ENCODE measurements at regions not wholly inside any gene's neighbourhood (a gene's known extent, or its start where the extent isn't known, plus 50 kb on each side); places are given as distances from the start of the nearest gene placed in this dataset.

DNA sequence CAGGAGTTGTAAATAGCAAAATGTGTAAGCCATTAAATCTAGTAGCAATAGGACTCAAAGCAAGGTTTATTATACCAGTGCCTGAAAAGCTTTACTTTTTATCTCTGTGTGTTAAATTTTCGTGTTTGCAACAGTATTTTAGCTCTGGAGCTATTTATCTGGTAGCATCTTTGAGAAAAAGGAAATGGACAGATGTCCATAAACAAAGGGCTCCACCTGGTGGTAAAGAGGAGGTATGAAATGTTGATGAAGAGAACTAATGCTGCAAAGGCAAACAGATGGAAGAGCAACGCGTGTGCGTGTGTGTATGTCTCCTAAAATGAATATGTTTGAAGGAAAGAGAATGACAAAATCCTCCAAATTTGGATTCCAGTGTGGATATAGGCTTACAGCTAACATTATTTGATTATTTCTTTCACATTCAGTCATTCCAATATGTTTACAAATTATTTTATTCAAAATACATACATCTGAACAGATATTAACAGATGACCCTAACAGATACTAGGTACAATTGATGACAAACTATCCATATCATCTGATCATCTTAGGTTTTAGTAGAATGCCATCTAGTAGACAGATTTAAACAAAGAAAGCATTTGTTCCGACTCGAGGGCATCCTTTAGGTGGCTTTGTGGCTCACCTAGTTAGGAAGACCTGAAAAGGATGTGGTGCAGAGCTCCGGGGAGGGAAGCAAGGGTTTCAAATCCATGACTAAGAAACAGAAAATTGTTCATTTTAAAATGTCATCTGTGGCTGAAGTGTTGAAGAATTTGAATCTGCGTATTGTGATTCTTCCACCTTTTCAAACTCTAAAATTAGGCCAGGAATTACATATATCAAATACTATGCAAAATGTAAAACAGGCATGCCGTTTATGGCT lies 383.3 kb downstream of the MTX2 start:
- ChIA-PET POLR2A (interaction anchor here (0.6 to 1.3 kb wide), 2 partner anchors 512 to 525 kb away, joined by 4 to 9 read pairs; no protein-coding TSS in a partner anchor), CTCF (interaction anchor here (0.5 to 7.8 kb wide), 59 partner anchors 8 to 1466 kb away, joined by 3 to 196 read pairs (median 4); partner anchors contain the start of genes HOXD10, HOXD4 and HOXD8)
- WGBS (ENCODE audit: missing lambda C conversion rate): 51% methylated on average over 9 of the region's 9 CpGs
- no peak overlapping the region for H3K4me2 ChIP-seq
- DNase-seq (ENCODE audit: low read depth in 1 of 2, low spot score in 1 of 2): peak; percentile 25 to 67
- H3K27ac ChIP-seq: no peak overlapping the region
- no peaks in the 10 kb centered on the region for H3K4me1 ChIP-seq
- ATAC-seq: peak; percentile 77 to 82; a peak in 5 of 6 replicates
- TF ChIP-seq CHD2 (IDR thresholded peaks at IDR 0.05; ENCODE audit: low read length, partially characterized antibody) (no peak), ESRRA (IDR thresholded peaks at IDR 0.05; ENCODE audit: borderline replicate concordance, low read length) (no peak), RAD21 (conservative IDR thresholded peaks at IDR 0.05 in 1 of 2, IDR thresholded peaks at IDR 0.05 in 1 of 2) (peak; percentile 78 to 82), RNF2 (IDR thresholded peaks at IDR 0.05; ENCODE audit: borderline replicate concordance, low read depth) (no peak), SMC3 (IDR thresholded peaks at IDR 0.05) (peak; percentile 87), EHMT2 (IDR thresholded peaks at IDR 0.05; ENCODE audit: low read depth) (no peak), GATA3 (IDR thresholded peaks at IDR 0.05; ENCODE audit: borderline replicate concordance) (no peak), JUN (IDR thresholded peaks at IDR 0.05) (no peak), ZNF302 (CRISPR knock-in tag; IDR thresholded peaks at IDR 0.05) (no peak), PHF8 (IDR thresholded peaks at IDR 0.05; ENCODE audit: borderline replicate concordance, low read depth) (no peak), FOSL2 (IDR thresholded peaks at IDR 0.05) (no peak), FOSL2 (CRISPR knock-in tag; IDR thresholded peaks at IDR 0.05) (no peak), NPAS2 (CRISPR knock-in tag; IDR thresholded peaks at IDR 0.05; ENCODE audit: borderline replicate concordance) (no peak), NFE2L2 (conservative IDR thresholded peaks at IDR 0.05; ENCODE audit: low read length) (no peak), JUNB (IDR thresholded peaks at IDR 0.05) (no peak)
- TF ChIP-seq, protein P1, sequence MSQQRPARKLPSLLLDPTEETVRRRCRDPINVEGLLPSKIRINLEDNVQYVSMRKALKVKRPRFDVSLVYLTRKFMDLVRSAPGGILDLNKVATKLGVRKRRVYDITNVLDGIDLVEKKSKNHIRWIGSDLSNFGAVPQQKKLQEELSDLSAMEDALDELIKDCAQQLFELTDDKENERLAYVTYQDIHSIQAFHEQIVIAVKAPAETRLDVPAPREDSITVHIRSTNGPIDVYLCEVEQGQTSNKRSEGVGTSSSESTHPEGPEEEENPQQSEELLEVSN (IDR thresholded peaks at IDR 0.05; ENCODE audit: borderline replicate concordance, low read depth): no peak
- TF ChIP-seq, protein P2, sequence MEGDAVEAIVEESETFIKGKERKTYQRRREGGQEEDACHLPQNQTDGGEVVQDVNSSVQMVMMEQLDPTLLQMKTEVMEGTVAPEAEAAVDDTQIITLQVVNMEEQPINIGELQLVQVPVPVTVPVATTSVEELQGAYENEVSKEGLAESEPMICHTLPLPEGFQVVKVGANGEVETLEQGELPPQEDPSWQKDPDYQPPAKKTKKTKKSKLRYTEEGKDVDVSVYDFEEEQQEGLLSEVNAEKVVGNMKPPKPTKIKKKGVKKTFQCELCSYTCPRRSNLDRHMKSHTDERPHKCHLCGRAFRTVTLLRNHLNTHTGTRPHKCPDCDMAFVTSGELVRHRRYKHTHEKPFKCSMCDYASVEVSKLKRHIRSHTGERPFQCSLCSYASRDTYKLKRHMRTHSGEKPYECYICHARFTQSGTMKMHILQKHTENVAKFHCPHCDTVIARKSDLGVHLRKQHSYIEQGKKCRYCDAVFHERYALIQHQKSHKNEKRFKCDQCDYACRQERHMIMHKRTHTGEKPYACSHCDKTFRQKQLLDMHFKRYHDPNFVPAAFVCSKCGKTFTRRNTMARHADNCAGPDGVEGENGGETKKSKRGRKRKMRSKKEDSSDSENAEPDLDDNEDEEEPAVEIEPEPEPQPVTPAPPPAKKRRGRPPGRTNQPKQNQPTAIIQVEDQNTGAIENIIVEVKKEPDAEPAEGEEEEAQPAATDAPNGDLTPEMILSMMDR (IDR thresholded peaks at IDR 0.05): peak; percentile 88
- peak; percentile 23 for FAIRE-seq
- no peak overlapping the region for H3K4me3 ChIP-seq
- no peaks in the 10 kb centered on the region for H3K9me3 ChIP-seq

DNA sequence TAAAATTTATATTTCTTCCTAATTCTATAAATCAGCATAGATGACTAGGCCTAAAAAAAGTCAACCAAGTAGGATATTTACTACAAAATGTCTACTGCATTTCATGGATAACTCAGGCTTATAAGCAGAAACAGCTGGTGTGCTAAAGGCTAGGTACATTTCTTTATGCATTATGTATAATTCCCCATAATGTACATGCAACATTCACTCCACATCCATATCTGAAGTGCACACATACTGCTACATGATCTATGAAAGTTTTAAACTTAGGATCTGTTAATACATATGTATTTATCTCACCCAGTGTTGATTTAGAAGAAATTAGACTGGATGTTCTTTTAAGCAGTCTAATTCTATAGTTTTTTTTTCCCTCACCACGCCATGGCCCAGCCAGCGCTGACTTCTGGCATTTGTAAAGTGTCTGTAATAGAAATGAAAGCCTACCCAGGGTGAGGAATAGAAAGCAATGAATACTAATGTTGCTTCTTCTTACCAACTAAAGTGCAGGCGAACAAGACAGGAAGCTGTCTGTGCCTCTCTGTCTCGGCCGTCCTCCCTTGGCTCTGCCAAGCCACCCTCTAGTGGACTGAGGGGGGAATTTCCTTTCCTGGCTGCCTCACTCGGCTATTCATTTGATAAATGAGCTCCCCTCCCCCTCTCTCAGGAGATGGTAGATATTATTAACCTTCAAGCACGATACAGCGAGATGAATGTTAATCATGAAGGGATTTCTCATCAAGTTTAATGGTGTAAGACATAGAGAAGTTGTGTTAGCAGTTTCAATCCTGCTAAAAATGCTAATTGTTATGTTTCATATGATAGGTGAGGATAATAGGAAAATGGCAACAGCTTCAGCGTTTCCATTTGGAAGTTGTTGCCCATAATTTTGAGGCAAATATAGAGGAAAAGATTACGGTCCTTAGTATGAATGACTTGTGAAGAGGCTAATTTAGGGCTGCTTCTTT lies 384.5 kb downstream of the MTX2 start:
- H3K4me3 ChIP-seq: no peak overlapping the region
- peak; percentile 97 to 98 for ATAC-seq
- peak overlapping the region; percentile 29 for H3K4me2 ChIP-seq
- FAIRE-seq: no peak
- H3K9me3 ChIP-seq: no peaks in the 10 kb centered on the region
- CTCF ChIA-PET: interaction anchor here (0.6 to 7.8 kb wide), 28 partner anchors 8 to 544 kb away, joined by 3 to 196 read pairs (median 5); no protein-coding TSS in a partner anchor
- 28% methylated on average over 10 of the region's 10 CpGs for WGBS (ENCODE audit: missing lambda C conversion rate)
- DNase-seq (ENCODE audit: low read depth in 1 of 2, low spot score in 1 of 2): peak; percentile 44 to 74
- POLR2A ChIA-PET: interaction anchor here (0.6 kb wide), 1 partner anchor 160 kb away, joined by 4 read pairs; no protein-coding TSS in a partner anchor
- no peak overlapping the region for H3K27ac ChIP-seq
- no peaks in the 10 kb centered on the region for H3K4me1 ChIP-seq
- no peak for TF ChIP-seq MAFK (IDR thresholded peaks at IDR 0.05; ENCODE audit: partially characterized antibody)
- no peak for TF ChIP-seq KDM1A (IDR thresholded peaks at IDR 0.05; ENCODE audit: low read depth)
- peak; percentile 38 to 49; a peak in 4 of 5 replicates for TF ChIP-seq RAD21 (conservative IDR thresholded peaks at IDR 0.05 in 1 of 2, IDR thresholded peaks at IDR 0.05 in 1 of 2)
- TF ChIP-seq ZFP36 (IDR thresholded peaks at IDR 0.05; ENCODE audit: borderline replicate concordance, partially characterized antibody): no peak
- no peak for TF ChIP-seq KDM5A (IDR thresholded peaks at IDR 0.05)
- TF ChIP-seq FOSB (CRISPR knock-in tag; IDR thresholded peaks at IDR 0.05): no peak
- no peak for TF ChIP-seq HOXB13 (CRISPR knock-in tag; IDR thresholded peaks at IDR 0.05; ENCODE audit: low read depth)
- TF ChIP-seq HOXA7 (CRISPR knock-in tag; IDR thresholded peaks at IDR 0.05): no peak
- no peak for TF ChIP-seq EHMT2 (IDR thresholded peaks at IDR 0.05; ENCODE audit: low read depth)
- TF ChIP-seq BHLHE40 (IDR thresholded peaks at IDR 0.05; ENCODE audit: low read depth, low read length): no peak
- TF ChIP-seq, protein P3, sequence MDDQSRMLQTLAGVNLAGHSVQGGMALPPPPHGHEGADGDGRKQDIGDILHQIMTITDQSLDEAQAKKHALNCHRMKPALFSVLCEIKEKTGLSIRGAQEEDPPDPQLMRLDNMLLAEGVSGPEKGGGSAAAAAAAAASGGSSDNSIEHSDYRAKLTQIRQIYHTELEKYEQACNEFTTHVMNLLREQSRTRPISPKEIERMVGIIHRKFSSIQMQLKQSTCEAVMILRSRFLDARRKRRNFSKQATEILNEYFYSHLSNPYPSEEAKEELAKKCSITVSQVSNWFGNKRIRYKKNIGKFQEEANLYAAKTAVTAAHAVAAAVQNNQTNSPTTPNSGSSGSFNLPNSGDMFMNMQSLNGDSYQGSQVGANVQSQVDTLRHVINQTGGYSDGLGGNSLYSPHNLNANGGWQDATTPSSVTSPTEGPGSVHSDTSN (IDR thresholded peaks at IDR 0.05): no peak
- no peak for TF ChIP-seq ESRRA (IDR thresholded peaks at IDR 0.05; ENCODE audit: borderline replicate concordance, low read length)
- TF ChIP-seq, protein P2 (IDR thresholded peaks at IDR 0.05): peak; percentile 53
- TF ChIP-seq MAZ (IDR thresholded peaks at IDR 0.05; ENCODE audit: borderline replicate concordance, low read depth, low read length): no peak
- TF ChIP-seq SMC3 (IDR thresholded peaks at IDR 0.05): peak; percentile 61
- 0 out of 2 replicates have a peak, but pooled peaks have one; percentile 59 for TF ChIP-seq HOXB5 (CRISPR knock-in tag; IDR thresholded peaks at IDR 0.05)

Data from A549 (cell line).